ENCODE measurements at regions not wholly inside any gene's neighbourhood (a gene's known extent, or its start where the extent isn't known, plus 50 kb on each side); places are given as distances from the start of the nearest gene placed in this dataset.
"Not testable (repeated sequence)": the region's sequence is repeated elsewhere in the genome, so short reads cannot be mapped to it uniquely, and the experiment has no call there.

DNA sequence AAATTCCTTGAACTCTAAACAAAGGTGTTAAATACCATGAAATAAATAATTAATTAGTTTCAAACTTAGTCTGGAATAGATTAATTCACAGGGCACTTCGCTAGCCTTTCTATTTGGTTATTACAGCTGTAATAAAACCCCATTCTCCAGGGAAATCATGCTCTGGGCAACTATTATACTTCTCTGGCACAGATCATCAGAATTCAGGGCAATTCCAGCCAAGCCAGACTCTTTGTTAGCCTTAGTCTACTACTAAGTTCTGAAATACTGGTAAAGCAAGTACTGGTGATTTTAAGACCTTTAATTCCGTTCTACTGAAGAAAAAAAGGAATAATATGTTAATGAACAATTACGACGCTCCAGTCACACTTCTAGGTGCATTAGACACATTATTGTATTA, 123.4 kb upstream of the PDE1A start:
- no peak for DNase-seq

DNA sequence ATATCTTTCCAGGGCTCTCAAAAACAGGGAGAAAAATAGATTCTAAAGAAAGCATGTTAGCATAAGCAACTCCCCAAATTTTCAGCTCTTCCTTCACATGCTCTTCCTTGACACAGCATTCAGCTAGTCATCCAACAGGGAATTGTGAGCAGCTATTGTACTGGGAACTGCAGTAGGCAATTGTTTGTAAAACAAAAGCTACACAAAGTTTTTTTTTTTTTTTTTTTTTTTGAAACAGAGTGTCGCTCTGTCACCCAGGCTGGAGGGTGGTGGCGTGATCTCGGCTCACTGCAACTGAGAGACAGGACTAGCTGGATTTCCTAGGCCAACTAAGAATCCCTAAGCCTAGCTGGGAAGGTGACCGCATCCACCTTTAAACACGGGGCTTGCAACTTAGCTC, 125.4 kb upstream of the PDE1A start:
- not testable (repeated sequence) for DNase-seq

DNA sequence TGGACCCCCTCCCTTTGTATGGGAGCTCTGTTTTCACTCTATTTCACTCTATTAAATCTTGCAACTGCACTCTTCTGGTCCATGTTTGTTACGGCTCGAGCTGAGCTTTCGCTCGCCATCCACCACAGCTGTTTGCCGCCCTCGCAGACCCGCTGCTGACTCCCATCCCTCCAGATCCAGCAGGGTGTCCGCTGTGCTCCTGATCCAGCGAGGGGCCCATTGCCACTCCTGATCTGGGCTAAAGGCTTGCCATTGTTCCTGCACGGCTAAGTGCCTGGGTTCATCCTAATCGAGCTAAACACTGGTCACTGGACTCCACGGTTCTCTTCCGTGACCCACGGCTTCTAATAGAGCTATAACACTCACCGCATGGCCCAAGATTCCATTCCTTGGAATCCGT, 125.9 kb upstream of the PDE1A start:
- DNase-seq = not testable (repeated sequence)

DNA sequence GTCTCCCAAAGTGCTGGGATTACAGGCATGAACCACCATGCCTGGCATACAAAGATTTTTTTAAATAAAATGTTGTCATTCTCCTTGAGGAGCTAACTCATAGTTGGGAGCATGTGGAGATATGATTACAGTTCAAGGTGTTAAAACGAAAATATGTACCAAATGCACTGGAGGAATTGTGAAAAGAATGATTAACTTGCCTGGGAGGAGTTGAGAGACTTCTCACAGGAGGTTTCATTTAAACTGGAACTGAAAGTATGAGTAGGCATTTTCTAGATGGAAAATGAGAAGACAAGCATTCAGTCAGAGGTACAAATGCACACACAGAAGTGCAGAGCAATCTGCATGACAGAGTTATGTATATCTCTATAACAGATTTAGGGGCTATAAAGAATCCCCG, 126.6 kb upstream of the PDE1A start:
- DNase-seq = no peak

DNA sequence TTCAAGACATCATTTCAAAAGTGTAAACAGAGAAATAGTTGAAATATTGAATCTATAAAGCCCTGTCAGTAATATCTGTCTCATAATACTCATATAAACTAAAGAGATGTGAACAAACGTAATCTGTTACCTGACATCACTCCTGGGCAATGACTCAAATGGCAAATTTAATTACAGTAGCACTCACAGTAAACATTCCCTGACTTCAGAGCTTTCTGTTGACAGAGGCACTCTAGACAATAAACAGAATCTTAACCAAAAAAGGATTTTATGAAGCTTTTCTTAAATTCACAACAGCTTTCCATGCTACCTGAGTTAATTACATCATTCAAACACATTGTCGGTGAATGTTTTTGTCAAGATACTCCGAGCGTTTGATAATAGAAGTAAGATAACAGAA, 128.1 kb upstream of the PDE1A start:
- no peak for DNase-seq

DNA sequence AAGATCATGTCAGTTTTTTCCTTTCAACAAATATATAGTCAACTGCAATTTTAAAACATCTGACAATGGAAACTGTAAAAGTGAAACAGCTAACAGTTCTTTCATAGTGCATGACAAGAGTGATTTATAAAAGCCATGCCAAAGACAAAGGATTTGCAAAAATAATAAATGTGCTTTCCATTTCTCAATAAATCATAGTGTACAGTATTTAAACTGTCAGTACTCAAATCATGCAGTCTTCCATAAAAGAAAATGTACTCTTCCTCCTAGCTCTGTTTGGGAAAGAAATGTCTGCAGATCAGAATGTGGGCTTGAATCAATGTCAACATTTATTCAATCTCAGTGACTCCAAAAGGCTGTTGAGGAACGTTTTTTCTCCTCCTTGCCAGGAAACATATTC, 131.7 kb upstream of the PDE1A start:
- no peak for DNase-seq

DNA sequence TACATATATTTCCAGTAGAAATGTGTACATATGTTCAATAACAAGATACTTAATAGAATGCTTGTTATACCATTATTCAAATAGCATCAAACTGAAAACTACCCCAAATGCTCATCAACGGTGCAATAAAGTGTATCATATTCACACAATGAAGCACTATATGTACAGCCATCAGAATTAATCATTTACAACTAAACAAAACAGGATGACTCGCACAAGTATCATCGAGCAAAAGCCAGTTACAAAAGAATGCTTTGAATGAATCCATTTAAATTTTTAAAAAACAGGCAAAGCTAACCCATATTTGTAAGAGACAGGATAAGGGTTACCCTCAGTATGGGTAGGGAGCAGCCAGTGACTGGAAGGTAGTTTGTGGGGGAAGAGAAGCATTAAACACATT, 132.8 kb upstream of the PDE1A start:
- no peak for DNase-seq

DNA sequence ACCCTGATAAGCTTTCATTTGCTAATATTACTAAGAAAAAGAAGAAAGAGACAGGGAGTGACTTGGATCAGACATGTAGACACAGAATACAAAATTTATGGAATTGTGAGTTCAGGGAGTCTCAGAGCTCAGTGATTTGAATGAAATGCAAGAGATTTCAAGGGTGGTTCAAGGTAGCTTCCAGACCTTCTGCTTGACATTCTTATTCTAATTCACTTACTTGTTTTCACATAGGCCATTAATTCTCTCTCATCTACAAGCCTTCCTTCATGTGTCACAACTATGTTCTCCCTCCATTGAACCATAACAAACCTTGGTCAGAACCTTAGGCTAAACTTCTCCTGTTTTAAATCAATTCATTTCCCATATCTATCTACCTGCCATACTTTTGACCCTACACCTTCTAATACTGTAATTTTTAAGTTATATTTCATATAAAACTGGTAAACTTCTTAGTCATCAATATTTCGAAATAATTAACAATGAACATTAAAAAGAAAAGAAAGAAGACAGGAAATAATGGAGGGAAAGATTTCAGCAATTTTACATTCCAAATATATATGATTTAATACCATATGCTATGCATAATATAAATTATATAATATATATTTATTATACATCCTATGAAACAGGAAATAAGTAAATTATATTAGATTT, 139.2 kb upstream of the PDE1A start:
- DNase-seq = no peak

DNA sequence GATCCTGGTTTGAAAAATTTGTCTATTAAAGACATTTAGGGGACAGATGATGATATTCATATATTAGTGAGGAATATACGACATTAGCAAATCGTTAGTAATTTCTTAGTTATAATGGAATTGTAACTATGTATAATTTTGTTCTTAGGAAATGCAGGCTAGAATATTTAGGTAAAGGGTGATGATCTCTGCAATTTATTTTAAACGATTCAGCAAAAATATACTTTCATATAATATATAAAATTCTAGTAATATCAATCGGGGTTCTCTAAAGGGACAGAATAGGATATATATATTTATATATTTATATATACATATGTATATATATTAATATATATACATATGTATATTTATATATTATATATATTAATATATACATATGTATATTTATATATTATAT, 142.5 kb upstream of the DNAJC10 start:
- DNase-seq = no peak

DNA sequence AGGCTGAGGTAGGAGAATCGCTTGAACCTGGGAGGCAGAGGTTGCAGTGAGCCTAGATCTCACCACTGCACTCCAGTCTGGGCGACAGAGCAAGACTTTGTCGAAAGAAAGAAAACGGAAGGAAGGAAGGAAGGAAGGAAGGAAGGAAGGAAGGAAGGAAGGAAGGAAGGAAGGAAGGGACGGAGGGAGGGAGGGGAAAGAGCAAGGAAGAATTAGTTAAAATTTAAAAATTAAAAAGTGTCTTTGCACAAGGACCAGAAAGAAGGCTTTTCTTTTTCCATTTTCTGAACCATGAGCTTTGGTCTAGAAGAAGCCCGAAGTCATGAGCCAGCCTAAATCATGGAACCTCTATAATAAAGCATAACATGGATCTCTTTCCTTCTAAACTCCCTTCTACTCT, 138.2 kb upstream of the DNAJC10 start:
- DNase-seq = no peak

DNA sequence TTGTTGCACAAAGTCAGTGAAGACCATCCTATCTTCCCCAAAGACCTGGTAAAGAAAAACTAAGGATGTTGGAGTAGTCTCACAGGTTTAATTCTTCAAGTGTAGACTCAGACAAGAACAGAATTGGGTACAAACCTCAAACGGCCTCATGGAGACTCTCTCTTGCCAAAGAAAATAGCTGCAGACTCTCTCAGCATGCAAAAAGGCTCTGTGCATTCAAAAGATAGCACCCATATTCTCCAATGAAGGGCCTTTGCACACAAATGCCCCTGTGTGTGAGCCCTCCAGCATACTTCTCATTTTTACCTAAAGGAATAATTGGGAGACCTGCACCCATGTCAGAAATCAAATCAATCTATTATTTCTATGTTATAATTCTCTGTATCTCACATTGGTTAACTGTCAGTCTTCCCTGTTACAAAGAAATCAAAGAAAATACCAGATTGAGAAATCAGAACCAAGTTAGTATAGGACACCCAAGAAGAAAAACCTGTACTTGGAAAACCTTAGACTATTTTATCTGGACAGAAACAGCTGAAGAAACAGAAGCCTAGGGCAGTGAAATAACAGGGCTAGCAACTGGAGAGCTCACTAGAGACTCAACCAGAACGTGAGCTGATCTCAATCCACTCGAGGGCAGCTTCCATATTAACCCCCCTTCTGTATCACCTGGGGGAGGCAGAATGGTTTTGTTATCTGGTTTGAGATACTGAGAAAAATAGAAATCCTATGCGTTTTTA, 134.7 kb upstream of the DNAJC10 start:
- DNase-seq = no peak

DNA sequence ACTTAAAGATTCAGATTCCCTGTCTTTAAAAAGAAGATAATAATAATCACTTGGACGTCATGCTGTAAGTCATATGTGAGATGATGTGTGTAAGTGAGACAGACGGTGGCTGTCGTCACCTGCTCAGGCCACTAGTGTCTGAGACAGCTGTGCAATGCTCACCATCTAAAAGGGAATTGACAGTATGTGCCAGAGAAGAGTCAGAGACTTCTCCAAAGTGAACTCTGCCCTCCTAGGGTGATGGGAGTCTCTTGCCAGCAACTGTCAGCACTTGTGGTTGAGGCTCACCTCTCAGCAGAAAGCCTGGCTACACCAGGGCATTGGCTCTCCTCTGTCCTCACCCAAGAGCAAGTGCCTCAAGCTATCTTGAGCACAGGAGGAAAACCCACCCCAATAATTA, 131.6 kb upstream of the DNAJC10 start:
- DNase-seq = no peak

DNA sequence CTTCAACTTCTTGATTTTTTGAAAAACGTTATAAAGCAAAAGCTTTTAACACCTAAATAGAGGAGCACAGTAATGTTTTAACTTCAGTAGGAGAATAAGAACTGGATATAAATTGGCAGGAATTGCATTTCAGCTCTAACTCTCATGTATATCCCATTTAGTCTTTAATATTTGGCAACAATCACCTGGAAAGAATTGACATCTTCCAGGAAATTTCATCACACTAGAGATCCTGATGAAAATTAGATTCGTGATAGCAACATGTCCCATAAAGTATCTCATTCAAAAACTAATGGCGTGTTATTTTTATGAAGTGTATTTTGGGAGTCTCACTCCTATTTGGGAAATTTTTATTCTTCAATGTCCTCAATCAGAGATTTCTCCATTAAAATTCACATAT, 131.1 kb upstream of the DNAJC10 start:
- no peak for DNase-seq

DNA sequence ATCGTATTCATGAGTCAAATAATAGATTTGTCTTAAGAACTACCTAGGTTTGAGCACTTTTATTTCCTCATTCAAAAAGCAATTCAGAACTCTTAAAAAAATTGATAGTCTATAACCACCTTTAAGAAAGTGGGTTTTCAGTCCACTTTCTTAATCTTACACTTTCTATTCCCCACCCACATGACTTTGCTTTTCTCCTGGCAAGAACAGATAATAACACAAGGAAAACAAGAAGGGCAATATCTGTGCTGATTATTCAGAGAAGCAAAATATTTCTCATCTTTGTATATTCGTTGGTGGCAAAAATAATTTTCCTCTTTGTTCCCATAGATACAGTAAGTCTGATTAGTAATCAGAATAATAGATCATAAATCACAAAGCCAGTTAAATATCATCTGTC, 130.6 kb upstream of the DNAJC10 start:
- DNase-seq = no peak

DNA sequence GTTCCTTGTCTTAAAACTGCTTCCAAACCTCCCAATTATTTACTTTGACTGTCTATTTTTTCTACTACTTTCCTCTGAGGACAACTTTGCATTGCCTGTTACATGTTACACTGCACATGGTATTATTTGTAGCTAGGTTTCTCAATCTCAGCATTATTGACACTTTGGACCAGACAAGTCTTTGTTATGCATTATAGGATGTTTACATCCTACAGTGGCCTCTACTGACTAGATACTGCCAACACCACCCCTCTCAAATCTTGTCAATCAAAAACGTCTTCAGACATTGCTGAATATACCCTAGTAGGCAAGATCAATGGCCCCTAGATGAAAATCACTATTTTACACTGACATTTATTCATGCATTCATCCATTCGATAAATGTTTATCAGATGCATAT, 129.6 kb upstream of the DNAJC10 start:
- DNase-seq = no peak

DNA sequence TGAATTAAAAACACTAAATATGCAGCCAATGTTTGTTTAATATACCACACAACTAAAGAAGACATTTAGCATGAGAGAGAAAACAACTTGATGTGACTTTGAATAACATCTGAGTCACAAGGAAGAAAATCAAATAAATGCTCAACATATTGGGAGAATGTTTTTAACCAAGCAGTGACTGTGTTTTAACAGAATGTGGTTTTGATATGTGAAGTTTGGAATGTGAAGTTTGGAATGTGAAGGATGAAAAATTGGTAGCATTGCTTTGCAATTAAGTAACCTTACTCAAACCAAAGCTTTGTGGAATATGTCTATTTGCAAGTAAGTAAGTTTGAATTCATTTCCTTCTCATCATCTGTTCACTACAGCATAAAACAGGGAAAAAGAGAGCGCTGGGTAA, 128.2 kb upstream of the DNAJC10 start:
- DNase-seq = no peak

DNA sequence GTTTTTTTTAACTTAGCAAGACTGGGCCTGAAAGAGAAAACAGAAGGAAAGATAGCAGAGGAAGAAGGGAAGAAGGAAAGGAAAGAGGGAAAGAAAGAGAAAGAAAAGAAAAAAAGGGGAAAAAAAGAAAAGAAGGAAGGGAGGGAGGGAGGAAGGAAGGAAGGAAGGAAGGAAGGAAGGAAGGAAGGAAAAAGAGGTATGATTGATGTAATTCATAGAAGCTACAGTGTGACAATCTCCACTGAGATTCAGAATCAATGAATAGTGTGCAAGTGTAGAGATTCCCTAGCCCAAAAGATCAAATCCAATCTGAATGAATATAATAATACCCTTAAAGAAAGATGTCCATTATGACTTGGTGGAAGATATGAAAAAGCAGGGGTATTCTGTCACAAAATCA, 126.9 kb upstream of the DNAJC10 start:
- DNase-seq = no peak

DNA sequence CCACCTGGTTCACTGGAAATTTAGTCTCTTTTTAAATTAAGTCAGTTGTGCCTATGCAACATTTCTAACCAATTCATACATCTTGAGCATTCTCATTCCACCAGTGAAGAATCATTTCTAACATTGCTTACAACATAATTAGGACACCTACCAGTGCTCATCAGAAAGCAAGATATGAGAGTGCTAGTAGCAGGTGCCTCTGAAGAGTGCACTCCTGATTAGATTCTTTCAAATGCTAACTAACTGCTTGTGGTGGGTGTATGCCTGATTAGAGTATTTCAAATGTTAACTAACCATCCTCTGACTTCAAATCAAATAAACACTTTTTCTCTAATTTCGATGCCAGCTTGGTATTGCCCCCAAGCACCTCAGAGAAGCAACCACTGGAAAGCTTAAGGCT, 124.3 kb upstream of the DNAJC10 start:
- DNase-seq = no peak

DNA sequence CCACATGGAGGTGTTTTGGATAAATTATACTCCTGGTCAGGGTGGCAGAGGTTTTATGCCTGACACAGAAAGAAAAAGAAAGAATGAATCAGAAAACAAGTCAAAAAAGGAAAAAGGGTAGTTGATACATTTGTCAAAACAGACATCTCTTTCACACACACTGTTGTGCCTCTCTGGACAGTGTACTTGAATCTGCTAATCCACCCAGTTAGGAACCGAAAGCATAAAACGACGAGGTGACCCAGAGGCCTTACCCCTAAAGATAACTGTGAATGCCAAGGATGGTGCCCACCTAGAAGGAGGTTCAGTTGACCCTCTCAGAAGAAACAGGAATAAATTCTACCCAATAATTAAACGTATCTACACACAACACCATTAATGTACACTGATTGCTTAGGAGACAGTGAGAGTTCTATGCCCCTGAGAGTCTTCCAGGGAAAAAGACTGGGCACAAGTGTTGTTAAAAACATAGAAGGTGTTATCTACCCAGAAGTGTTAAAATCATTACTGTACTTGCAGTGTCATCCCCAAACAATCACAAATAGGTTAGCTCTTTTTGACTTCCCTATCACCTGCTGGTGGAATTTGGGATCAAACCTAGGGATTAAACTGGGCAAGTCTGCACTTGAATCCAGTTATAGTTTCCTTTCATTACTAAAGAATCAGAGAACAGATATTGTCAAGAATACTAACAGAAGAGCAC, 123.2 kb upstream of the DNAJC10 start:
- DNase-seq = no peak

DNA sequence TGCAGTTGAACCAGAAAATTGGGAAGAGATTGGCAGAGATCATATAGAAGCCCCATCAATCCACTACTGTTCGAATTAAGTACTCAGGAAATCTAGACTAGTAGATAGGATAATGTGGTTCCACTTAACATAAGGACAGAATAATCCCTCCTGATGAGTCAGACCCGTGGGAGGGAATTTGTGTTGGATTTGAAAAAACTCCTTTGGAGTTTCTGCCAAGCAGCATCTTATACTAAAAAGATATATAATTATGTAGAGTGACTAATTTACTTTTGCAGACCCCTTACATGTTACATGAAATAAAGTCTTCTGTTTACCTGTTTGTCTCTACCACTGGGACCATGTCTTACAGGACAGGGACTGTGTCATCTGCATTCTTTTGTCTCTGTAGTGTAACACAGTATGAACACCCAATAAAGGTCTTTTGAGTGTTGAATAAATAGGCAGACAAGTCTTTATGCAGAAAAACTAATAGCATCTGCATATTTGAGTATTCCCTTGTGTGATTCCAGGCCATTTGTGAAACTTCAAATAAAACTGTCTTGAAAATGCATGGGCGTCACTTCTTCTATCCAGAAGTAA, 122.6 kb upstream of the DNAJC10 start:
- DNase-seq = no peak

DNA sequence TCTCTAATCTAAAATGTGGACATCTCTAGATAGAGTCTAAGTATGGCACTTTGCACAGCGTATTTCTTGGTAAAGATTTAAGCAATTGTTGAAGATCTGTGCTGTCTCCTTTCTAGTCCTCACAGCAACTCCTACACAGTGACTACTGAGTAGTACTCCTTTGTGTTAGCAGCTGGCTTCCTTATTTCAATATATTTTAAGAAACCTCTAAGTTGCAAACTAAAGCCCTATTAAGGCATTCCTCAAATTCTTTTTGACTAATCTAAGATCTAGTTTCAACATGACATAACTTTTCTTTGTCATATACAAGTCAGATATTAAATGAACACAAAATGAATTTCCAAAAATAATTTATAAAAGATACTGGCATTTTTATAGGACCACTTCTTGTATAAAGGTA, 121.8 kb upstream of the DNAJC10 start:
- no peak for DNase-seq

DNA sequence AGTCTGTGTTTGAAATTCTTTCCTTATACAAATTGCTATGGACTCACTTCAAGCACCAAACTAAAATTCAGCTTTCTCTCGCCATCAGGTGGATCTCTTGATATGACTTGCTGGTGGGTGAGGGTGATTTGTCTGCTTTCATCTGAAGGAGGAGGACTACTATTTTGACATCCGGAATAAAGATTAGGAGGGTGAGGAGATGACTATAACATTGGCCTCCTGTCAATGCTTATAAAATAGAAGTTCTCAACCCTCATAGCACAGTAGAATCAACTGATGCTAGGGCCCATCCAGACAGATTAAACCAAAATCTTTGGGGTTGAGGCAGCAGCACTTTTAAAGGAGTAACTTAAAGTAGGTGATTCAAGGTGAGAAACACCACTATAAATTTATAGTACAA, 120.4 kb upstream of the DNAJC10 start:
- no peak for DNase-seq

DNA sequence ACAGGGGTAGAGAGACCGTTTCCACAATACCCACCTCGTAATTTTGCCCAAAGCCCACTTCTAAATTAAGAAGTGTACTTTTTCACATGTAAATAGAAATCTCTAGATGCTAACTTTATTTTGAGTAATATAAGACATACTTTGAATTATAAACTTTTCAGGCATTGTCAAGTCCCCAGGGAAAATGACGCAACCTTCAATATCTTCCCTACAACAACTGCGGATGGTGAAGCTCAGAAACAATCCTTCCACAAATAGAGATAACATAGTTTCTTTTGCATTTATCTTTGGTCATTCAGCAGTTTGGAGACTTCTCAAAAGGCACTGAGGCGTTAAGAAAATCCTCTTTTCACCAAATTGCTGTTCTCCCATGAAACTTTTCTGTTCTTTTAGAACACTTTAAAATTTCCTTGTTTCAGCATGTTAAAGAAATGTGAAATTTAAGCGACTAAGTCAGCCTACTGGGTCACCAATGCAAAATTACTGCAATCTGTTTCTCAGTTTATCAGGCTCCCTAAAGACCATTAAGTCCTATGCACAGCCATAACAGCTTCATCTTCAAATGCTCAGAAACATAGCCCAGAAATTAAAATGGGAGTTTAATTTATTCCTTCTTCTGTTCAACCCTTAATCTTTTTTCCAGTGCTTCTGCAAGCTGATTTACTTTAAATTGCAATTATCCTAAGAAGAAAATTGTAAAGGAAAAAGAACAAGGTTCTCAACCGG, 118.3 kb upstream of the DNAJC10 start:
- DNase-seq = no peak

All from activated CD4-positive, alpha-beta T cell treated with anti-CD3 and anti-CD28 coated beads for 1 hour (primary cell).